Liver (tissue), 7 donors: ENCODE measurements at regions not wholly inside any gene's neighbourhood (a gene's known extent, or its start where the extent isn't known, plus 50 kb on each side); places are given as distances from the start of the nearest gene placed in this dataset.

Experiments
- DNase-seq: peaks from one replicate; pipeline ENCODE4 v3.0.0-alpha.2; 2017; ENCODE audit warnings: low spot score
- H3K27ac ChIP-seq, 2 donors: one replicate each; pipeline ENCODE4 v1.7.0; 2013; ENCODE audit warnings: inconsistent platforms in 2 of 2, low read length in 2 of 2, control low read depth in 1 of 2, low read depth in 1 of 2, mild to moderate bottlenecking in 1 of 2
- H3K27me3 ChIP-seq, 4 donors: one replicate each; pipeline versions ENCODE4 v1.6.1 to v1.7.0; 2013; ENCODE audit warnings: low read length in 3 of 4, inconsistent platforms in 1 of 4, mild to moderate bottlenecking in 1 of 4, moderate library complexity in 1 of 4; ENCODE audit not compliant: control insufficient read depth in 4 of 4, insufficient read depth in 4 of 4
- H3K36me3 ChIP-seq, 4 donors: one replicate each; pipeline versions ENCODE4 v1.6.1 to v1.7.0; 2013; ENCODE audit warnings: low read length in 3 of 4, mild to moderate bottlenecking in 3 of 4, low read depth in 1 of 4, moderate library complexity in 1 of 4; ENCODE audit not compliant: control insufficient read depth in 4 of 4, insufficient read depth in 3 of 4
- H3K4me1 ChIP-seq, 4 donors: one replicate each; pipeline versions ENCODE4 v1.6.1 to v1.7.0; 2013; ENCODE audit warnings: low read length in 3 of 4, mild to moderate bottlenecking in 3 of 4, moderate library complexity in 1 of 4; ENCODE audit not compliant: control insufficient read depth in 4 of 4, insufficient read depth in 4 of 4
- H3K4me3 ChIP-seq, 3 donors: one replicate each; pipeline versions ENCODE4 v1.6.1 to v1.7.0; 2013; ENCODE audit warnings: low read length in 3 of 3, control low read depth in 1 of 3, low read depth in 1 of 3, mild to moderate bottlenecking in 1 of 3
- H3K9ac ChIP-seq, 2 donors: one replicate each; pipeline ENCODE4 v1.7.0; 2013; ENCODE audit warnings: low read length in 2 of 2, mild to moderate bottlenecking in 2 of 2, moderate library complexity in 2 of 2, control low read depth in 1 of 2, low read depth in 1 of 2
- H3K9me3 ChIP-seq, 4 donors: one replicate each; pipeline versions ENCODE4 v1.6.1 to v1.7.0; 2013; ENCODE audit warnings: low read length in 3 of 4; ENCODE audit not compliant: control insufficient read depth in 4 of 4
- ATF3 ChIP-seq: IDR thresholded peaks from 2 replicates; pipeline ENCODE4 v1.6.1; 2016; ENCODE audit warnings: antibody characterized with exemption
- EGR1 ChIP-seq, 2 donors: IDR thresholded peaks; 2 replicates each; pipeline ENCODE4 v1.6.1; 2016 to 2018; ENCODE audit warnings: antibody characterized with exemption in 2 of 2, low read depth in 2 of 2
- FOXA1 ChIP-seq: IDR thresholded peaks from 2 replicates; pipeline ENCODE4 v1.6.1; 2016; ENCODE audit warnings: antibody characterized with exemption
- GABPA ChIP-seq, 2 donors: IDR thresholded peaks in 1 of 2; conservative IDR thresholded peaks in 1 of 2; 2 replicates each; pipeline ENCODE4 v1.6.1; 2016; ENCODE audit warnings: antibody characterized with exemption in 2 of 2, mild to moderate bottlenecking in 1 of 2, moderate library complexity in 1 of 2
- HNF4A ChIP-seq, 2 donors: conservative IDR thresholded peaks; 2 replicates each; pipeline ENCODE4 v1.6.1; 2016; ENCODE audit warnings: antibody characterized with exemption in 2 of 2, mild to moderate bottlenecking in 2 of 2
- HNF4G ChIP-seq: IDR thresholded peaks from 2 replicates; pipeline ENCODE4 v1.6.1; 2016; ENCODE audit warnings: antibody characterized with exemption
- JUND ChIP-seq, 2 donors: IDR thresholded peaks; 2 replicates each; pipeline ENCODE4 v1.6.1; 2016; ENCODE audit warnings: antibody characterized with exemption in 2 of 2
- MAX ChIP-seq: IDR thresholded peaks from 2 replicates; pipeline ENCODE4 v1.6.1; 2016; ENCODE audit warnings: antibody characterized with exemption
- NR2F2 ChIP-seq: IDR thresholded peaks from 2 replicates; pipeline ENCODE4 v1.6.1; 2016; ENCODE audit warnings: antibody characterized with exemption
- RAD21 ChIP-seq, 2 donors: IDR thresholded peaks; 2 replicates each; pipeline ENCODE4 v1.6.1; 2016; ENCODE audit warnings: antibody characterized with exemption in 2 of 2, mild to moderate bottlenecking in 2 of 2
- REST ChIP-seq: IDR thresholded peaks from 2 replicates; pipeline ENCODE4 v1.6.1; 2016; ENCODE audit warnings: antibody characterized with exemption, mild to moderate bottlenecking
- RXRA ChIP-seq, 2 donors: IDR thresholded peaks; 2 replicates each; pipeline ENCODE4 v1.6.1; 2017 to 2018; ENCODE audit warnings: antibody characterized with exemption in 2 of 2, mild to moderate bottlenecking in 1 of 2
- SP1 ChIP-seq: IDR thresholded peaks from 2 replicates; pipeline ENCODE4 v1.6.1; 2018; ENCODE audit warnings: antibody characterized with exemption, mild to moderate bottlenecking
- TAF1 ChIP-seq: conservative IDR thresholded peaks from 2 replicates; pipeline ENCODE4 v1.6.1; 2016; ENCODE audit warnings: antibody characterized with exemption, mild to moderate bottlenecking
- YY1 ChIP-seq: IDR thresholded peaks from 2 replicates; pipeline ENCODE4 v1.6.1; 2016; ENCODE audit warnings: antibody characterized with exemption, mild to moderate bottlenecking
- ZBTB33 ChIP-seq: IDR thresholded peaks from 2 replicates; pipeline ENCODE4 v1.6.1; 2016; ENCODE audit warnings: antibody characterized with exemption
- WGBS: extraction: QIAGEN DNeasy Blood & Tissue Kit; methylation state at CpG from one replicate; pipeline ENCODE4 v1.1.7; 2013; 5-methylcytosine and 5-hydroxymethylcytosine counted together
- donor health status: healthy.
- donor health status: healthy.
- donor health status: healthy.
- donor health status: healthy.

GRCh38 chr7:53191191-53191695 is 155.8 kb downstream of the POM121L12 start:
- WGBS: 66% methylated on average over 3 of the region's 3 CpGs

More at GRCh38 chr7:53191191-53191695, 155.8 kb downstream of the POM121L12 start:
- H3K27me3 ChIP-seq: no peaks in the 10 kb centered on the region
- no peak overlapping the region for H3K27ac ChIP-seq
- no peak overlapping the region for H3K4me3 ChIP-seq
- no peak for DNase-seq
- no peaks in the 10 kb centered on the region for H3K4me1 ChIP-seq
- no peak overlapping the region for H3K9ac ChIP-seq
- H3K9me3 ChIP-seq: peaks cover 0 to 2% (median 0%) of the 10 kb centered on the region in 4 donors
- H3K36me3 ChIP-seq: no peaks in the 10 kb centered on the region
- TF ChIP-seq TAF1: no peak
- TF ChIP-seq GABPA (IDR thresholded peaks at IDR 0.05 in 1 of 2, conservative IDR thresholded peaks at IDR 0.05 in 1 of 2): no peak
- no peak for TF ChIP-seq ATF3
- TF ChIP-seq EGR1 (IDR thresholded peaks at IDR 0.05; ENCODE audit: low read depth in 2 of 2): no peak
- no peak for TF ChIP-seq HNF4G
- TF ChIP-seq ZBTB33: no peak
- TF ChIP-seq HNF4A (conservative IDR thresholded peaks at IDR 0.05): no peak
- TF ChIP-seq FOXA1: no peak
- TF ChIP-seq RAD21 (IDR thresholded peaks at IDR 0.05): no peak
- TF ChIP-seq JUND (IDR thresholded peaks at IDR 0.05): no peak
- TF ChIP-seq MAX: no peak
- TF ChIP-seq NR2F2: no peak
- no peak for TF ChIP-seq YY1
- no peak for TF ChIP-seq RXRA (IDR thresholded peaks at IDR 0.05)
- no peak for TF ChIP-seq SP1
- TF ChIP-seq REST: no peak
